ENCODE measurements at regions not wholly inside any gene's neighbourhood (a gene's known extent, or its start where the extent isn't known, plus 50 kb on each side); places are given as distances from the start of the nearest gene placed in this dataset.
"Not testable (repeated sequence)": the region's sequence is repeated elsewhere in the genome, so short reads cannot be mapped to it uniquely, and the experiment has no call there.

DNA sequence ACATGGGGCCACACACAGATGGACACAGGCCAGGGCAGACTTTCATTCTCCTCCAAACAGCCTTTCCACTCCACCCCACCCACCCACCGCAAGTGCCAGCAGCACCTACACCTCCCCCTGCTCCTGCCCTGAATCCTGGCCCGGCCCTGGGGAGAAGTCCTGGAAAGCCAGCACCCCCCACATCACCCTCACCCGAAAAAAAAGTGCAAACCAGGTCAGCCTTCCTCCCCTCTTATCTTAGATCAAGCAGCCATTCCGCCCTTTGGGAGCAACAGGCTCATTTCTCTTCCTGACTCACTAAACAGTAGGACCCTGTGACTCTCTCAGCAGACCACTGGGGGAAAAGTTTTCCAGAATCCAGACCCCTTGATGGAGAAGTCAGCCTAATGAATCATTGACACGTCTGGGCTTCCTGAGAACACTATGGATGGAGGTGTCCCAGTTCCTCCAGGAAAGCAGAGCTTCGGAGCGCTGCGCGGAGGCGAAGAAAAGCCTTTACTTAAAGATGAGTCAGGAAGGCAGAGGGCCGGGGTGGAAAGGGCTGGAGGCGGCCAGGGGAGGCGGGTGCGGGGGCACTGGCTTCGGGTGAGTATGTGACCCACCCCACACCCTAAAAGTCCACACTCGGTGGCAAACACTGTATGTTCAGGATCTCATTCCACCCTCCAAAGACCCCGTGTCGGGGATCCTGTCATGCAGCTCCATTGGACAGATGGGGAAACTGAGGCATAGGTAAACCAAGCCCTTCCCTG lies 588.7 kb downstream of the MATN1 start:
- Mint-ChIP-seq H3K27me3 (ENCODE audit: insufficient read depth) (peaks cover 3% of the 10 kb centered on the region; the same call in 1 of the 2 replicates), H3K4me3 (no peak overlapping the region), H3K27ac (no peak overlapping the region), H3K4me1 (ENCODE audit: low read depth) (no peaks in the 10 kb centered on the region), H3K36me3 (ENCODE audit: low read depth) (0 out of 2 replicates have a peak, but pooled peaks cover 6% of the 10 kb centered on the region), H3K9me3 (peaks cover 18% of the 10 kb centered on the region)
- no peak for DNase-seq
- TF ChIP-seq CTCF (IDR thresholded peaks at IDR 0.05): no peak

DNA sequence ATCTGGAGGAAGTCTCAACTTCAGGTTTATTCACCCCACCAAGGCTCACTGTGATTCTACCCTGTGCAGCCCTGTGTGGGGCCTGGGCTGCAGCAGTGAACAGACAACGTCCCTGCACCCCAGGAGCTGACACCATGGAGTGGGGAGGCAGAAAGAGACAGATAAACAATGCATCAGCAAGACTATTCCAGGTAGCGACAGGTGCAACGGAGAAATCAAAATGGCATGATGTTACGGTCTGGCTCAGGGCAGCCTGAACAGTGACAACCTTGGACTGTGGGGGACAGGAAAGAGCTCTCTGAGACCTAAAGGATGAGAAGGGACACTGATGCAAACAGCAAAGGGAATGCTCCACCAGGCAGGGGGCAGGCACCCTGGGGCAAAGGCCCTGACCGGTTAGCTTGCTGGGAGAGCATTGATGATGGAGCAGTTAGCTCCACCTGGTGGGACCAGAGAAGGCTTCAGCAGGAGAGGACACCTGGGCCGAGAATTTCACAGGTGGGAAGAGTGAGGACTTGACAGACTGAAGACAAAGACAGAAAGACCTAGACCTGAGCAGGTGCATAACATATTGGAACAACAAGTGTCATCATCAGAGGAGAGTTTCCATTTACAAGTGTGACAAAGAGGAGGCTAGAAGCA lies 589.9 kb downstream of the MATN1 start:
- Mint-ChIP-seq H3K4me3 (no peak overlapping the region), H3K9me3 (peaks cover 22% of the 10 kb centered on the region), H3K27me3 (ENCODE audit: insufficient read depth) (peaks cover 1% of the 10 kb centered on the region; the same call in 1 of the 2 replicates), H3K4me1 (ENCODE audit: low read depth) (no peaks in the 10 kb centered on the region), H3K27ac (no peak overlapping the region), H3K36me3 (ENCODE audit: low read depth) (0 out of 2 replicates have a peak, but pooled peaks cover 6% of the 10 kb centered on the region)
- no peak for DNase-seq
- no peak for TF ChIP-seq CTCF (IDR thresholded peaks at IDR 0.05)

- no peak for DNase-seq
- Mint-ChIP-seq H3K9me3 (peaks cover 25% of the 10 kb centered on the region), H3K36me3 (ENCODE audit: low read depth) (0 out of 2 replicates have a peak, but pooled peaks cover 6% of the 10 kb centered on the region), H3K4me1 (ENCODE audit: low read depth) (no peaks in the 10 kb centered on the region), H3K27me3 (ENCODE audit: insufficient read depth) (peaks cover 1% of the 10 kb centered on the region; the same call in 1 of the 2 replicates), H3K27ac (no peak overlapping the region), H3K4me3 (no peak overlapping the region)
- no peak for TF ChIP-seq CTCF (IDR thresholded peaks at IDR 0.05)
These were observed 590.6 kb downstream of the MATN1 start for GRCh38 chr1:30132602-30133286.

- not testable (repeated sequence) for H3K4me3 Mint-ChIP-seq; H3K27me3 Mint-ChIP-seq (ENCODE audit: insufficient read depth); H3K36me3 Mint-ChIP-seq (ENCODE audit: low read depth); H3K4me1 Mint-ChIP-seq (ENCODE audit: low read depth); H3K27ac Mint-ChIP-seq; DNase-seq
- peaks cover 37% of the 10 kb centered on the region for H3K9me3 Mint-ChIP-seq
These were observed 592.8 kb downstream of the MATN1 start for GRCh38 chr1:30130566-30130965.

DNA sequence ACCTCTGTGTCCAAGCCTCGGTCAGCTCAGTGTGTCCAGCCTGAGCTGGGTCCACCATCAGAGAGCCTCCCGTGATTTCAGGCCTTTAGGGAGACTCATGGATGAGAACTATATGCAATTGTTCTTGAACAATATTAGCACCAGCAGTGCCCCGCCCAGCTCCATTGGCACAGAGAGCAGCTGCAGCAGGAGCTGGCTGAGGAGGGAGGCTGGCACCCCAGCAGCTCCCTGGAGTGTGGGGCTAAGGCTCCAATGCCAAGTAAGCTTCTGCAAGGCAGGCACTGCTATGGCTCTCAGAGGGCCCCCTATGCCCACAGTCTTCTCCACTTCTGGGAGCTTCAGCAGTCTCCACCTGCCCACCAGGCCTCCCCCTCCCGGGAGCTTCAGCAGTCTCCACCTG lies 593.3 kb downstream of the MATN1 start:
- TF ChIP-seq CTCF (IDR thresholded peaks at IDR 0.05): no peak
- Mint-ChIP-seq H3K9me3 (peaks cover 38% of the 10 kb centered on the region), H3K27ac (no peak overlapping the region), H3K4me3 (no peak overlapping the region), H3K27me3 (ENCODE audit: insufficient read depth) (peaks cover 1% of the 10 kb centered on the region; the same call in 1 of the 2 replicates), H3K4me1 (ENCODE audit: low read depth) (no peaks in the 10 kb centered on the region), H3K36me3 (ENCODE audit: low read depth) (0 out of 2 replicates have a peak, but pooled peaks cover 6% of the 10 kb centered on the region)
- no peak for DNase-seq

Data from HFFc6 (cell line).